ENCODE measurements at regions not wholly inside any gene's neighbourhood (a gene's known extent, or its start where the extent isn't known, plus 50 kb on each side); places are given as distances from the start of the nearest gene placed in this dataset.

DNA sequence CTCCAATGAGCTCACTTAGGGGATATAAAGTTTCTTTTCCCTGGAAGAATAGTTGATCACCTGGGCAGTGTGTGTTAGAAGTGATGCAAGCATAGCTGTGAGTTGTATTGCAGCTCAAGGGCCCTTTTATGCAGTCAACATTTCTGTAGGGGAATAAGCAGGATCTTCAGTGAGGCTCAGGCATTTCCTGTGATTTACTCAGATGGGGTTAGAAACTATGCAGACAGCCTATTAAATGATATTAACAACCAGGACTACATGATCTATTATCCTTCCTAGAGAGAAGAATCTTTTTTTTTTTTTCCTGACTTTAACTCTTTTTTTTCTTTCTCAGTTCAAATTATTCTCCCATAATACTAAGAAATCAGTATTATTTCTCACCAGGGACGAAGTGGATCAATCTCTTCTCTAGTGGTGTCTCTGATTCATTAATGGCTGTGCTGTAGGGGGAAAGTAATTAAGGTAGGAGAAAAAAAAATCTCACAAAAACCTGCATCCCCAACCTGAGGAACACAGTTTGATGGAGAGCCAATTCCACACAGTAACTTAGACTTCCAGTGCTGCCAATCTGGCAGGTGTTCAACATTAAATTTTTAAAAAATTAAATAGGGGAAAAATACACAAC is 126.4 kb upstream of the SLC10A2 start:
- TF ChIP-seq, protein P1, sequence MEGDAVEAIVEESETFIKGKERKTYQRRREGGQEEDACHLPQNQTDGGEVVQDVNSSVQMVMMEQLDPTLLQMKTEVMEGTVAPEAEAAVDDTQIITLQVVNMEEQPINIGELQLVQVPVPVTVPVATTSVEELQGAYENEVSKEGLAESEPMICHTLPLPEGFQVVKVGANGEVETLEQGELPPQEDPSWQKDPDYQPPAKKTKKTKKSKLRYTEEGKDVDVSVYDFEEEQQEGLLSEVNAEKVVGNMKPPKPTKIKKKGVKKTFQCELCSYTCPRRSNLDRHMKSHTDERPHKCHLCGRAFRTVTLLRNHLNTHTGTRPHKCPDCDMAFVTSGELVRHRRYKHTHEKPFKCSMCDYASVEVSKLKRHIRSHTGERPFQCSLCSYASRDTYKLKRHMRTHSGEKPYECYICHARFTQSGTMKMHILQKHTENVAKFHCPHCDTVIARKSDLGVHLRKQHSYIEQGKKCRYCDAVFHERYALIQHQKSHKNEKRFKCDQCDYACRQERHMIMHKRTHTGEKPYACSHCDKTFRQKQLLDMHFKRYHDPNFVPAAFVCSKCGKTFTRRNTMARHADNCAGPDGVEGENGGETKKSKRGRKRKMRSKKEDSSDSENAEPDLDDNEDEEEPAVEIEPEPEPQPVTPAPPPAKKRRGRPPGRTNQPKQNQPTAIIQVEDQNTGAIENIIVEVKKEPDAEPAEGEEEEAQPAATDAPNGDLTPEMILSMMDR (IDR thresholded peaks at IDR 0.05; ENCODE audit: control insufficient read depth, insufficient read depth, low read depth, low read length, missing control alignments): no peak
- H3K4me3 ChIP-seq (ENCODE audit: control insufficient read depth, low read depth, low read length): no peak overlapping the region
- DNase-seq (ENCODE audit: low read depth): no peak

DNA sequence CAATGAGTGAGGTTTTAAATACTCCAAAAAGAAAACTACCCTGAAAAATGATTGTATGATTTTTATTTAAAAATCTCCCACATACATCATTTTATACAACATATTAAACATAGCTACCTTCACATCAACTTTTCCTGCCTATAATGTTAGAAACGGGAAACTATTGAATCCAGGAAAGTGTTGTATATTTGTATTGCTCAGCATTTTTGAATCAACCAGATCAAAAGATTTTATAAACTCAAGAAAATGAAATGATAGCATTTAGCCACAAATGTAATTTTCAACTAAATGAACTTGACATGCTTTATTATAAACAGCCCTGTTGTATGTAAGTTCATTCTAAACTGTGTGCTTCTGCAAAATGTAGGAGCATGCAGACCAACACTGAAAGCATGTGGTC is 124.6 kb upstream of the SLC10A2 start:
- TF ChIP-seq, protein P1 (IDR thresholded peaks at IDR 0.05; ENCODE audit: control insufficient read depth, insufficient read depth, low read depth, low read length, missing control alignments): no peak
- no peak for DNase-seq (ENCODE audit: low read depth)
- H3K4me3 ChIP-seq (ENCODE audit: control insufficient read depth, low read depth, low read length): no peak overlapping the region

DNA sequence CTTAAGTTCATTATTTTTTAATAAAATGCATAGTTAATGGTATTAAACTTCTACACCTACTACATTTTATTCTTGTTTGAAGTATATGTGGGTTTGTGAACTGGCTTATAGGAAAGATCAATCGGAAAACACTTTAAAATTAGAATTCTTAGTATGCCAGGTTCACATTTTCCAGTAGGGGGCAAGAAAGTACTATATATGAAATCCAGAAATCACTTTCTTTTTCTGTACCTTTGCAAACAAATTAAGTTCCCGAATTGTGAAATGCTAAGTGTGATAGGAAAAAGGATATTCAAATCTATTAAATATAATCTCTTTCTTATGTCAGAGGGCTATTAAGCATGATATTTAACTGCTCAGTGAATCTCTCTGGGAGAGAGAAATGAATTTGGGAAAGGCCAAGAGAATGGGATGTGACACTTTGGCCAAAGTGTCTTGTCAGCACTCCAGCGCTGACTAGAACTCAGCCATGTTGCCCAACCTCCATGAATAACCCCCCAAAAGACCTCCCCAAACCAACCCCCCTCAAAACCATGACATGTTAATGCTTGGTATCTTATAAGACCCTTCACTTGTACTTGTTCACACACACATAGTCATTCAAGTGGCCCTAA is 122.6 kb upstream of the SLC10A2 start:
- no peak overlapping the region for H3K4me3 ChIP-seq (ENCODE audit: control insufficient read depth, low read depth, low read length)
- no peak for DNase-seq (ENCODE audit: low read depth)
- TF ChIP-seq, protein P1 (IDR thresholded peaks at IDR 0.05; ENCODE audit: control insufficient read depth, insufficient read depth, low read depth, low read length, missing control alignments): no peak

- no peak overlapping the region for H3K4me3 ChIP-seq (ENCODE audit: control insufficient read depth, low read depth, low read length)
- DNase-seq (ENCODE audit: low read depth): no peak
- TF ChIP-seq, protein P1 (IDR thresholded peaks at IDR 0.05; ENCODE audit: control insufficient read depth, insufficient read depth, low read depth, low read length, missing control alignments): no peak
Observed at GRCh38 chr13:103187721-103188156, 121.5 kb upstream of the SLC10A2 start.

GRCh38 chr13:103184413-103184812 is 118.2 kb upstream of the SLC10A2 start:
- TF ChIP-seq, protein P1 (IDR thresholded peaks at IDR 0.05; ENCODE audit: control insufficient read depth, insufficient read depth, low read depth, low read length, missing control alignments): no peak
- no peak for DNase-seq (ENCODE audit: low read depth)
- H3K4me3 ChIP-seq (ENCODE audit: control insufficient read depth, low read depth, low read length): no peak overlapping the region

DNA sequence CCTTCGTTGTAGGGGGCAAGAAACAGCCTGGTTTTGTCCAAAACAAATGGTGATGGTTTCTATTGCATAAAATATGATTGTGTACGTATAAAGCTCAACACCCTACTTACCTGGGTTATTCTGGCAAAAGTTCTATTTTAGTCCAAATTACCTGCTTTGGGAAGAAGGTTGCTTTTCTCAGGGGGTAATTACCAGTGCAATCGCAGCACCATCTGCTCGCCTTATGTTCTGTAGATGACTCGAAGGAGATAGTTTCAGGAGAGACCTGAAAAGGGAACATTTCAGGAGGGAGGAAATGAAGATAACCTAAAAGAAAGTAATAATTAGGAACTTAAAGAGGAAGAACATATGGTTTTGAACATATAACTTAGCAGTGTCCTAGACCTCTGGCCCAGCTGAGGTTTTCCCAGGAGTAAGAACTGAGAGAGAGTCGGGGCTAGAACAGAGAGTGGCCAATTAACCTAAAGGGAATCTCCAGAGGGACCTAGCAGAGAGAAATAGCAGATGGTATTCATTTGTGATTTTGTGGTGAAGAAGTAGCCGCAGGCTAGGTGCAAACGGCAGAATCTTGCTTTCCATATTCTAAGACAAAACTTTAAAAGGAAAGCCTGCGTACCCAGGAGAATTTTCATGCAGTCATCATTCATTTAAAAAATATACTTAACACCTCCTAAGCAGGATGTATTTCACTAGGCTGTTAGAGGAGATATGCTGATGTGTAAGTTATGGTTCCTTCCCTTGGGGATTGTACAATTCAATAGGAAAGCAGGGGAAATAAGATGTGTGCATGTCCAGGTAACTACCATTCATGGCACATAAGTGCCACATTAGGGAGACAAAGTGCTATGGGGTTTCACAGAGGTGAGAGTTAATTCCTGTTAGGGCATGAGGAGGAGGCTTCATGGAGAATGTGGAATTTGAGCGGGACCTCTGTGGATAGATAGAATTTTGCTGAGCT is 113.0 kb upstream of the SLC10A2 start:
- no peak for DNase-seq (ENCODE audit: low read depth)
- H3K4me3 ChIP-seq (ENCODE audit: control insufficient read depth, low read depth, low read length): no peak overlapping the region
- TF ChIP-seq, protein P1 (IDR thresholded peaks at IDR 0.05; ENCODE audit: control insufficient read depth, insufficient read depth, low read depth, low read length, missing control alignments): no peak

Data from AG09309 (cell line).